HG03354 (cell line): ENCODE measurements at regions not wholly inside any gene's neighbourhood (a gene's known extent, or its start where the extent isn't known, plus 50 kb on each side); places are given as distances from the start of the nearest gene placed in this dataset.

Experiments
- ATAC-seq: cut with Tn5 transposase; IDR thresholded peaks from one replicate; pipeline ENCODE4 v1.9.1; 2021; ENCODE audit warnings: mild to moderate bottlenecking; ENCODE audit not compliant: unreplicated experiment, poor library complexity, severe bottlenecking

- no peak for ATAC-seq
These were observed 867.6 kb downstream of the EPHA3 start for GRCh38 chr3:89974903-89975519.

GRCh38 chr3:89983449-89983848 is 876.0 kb downstream of the EPHA3 start:
- no peak for ATAC-seq

GRCh38 chr3:90005281-90005847 is 897.9 kb downstream of the EPHA3 start:
- no peak for ATAC-seq

DNA sequence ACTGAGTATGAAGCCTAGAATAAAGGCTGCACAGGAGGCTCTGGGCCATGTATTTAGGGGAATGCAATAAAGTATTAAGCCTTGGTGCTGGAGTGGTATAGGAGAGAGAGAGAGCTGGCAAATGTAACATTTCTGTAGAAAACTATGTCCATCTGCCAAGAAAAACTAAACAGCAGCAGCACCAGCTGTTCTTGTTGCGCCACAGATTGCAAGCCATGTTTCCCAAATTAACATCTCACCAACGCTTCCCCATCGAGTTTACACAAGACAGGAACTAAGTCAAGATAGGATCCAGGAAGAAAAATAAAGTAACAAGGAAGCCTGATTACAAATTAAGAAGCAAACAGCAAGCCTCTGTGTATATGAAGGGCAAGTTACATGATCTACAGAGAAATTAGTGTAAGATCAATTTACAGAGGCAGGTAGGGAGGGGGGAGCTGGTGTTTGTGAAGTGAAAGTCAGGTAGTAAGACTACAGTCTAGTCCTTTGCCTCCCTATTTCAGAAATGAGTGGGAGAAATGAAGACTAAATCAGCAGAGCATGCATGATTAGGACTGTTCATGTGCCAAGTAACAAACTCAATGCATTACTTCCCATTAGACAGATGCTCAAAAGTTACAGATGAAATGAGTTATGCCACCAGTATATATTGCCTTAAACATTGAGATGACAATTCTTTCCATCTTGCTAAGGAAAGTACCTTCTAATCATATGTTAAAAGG is 900.5 kb downstream of the EPHA3 start:
- no peak for ATAC-seq

DNA sequence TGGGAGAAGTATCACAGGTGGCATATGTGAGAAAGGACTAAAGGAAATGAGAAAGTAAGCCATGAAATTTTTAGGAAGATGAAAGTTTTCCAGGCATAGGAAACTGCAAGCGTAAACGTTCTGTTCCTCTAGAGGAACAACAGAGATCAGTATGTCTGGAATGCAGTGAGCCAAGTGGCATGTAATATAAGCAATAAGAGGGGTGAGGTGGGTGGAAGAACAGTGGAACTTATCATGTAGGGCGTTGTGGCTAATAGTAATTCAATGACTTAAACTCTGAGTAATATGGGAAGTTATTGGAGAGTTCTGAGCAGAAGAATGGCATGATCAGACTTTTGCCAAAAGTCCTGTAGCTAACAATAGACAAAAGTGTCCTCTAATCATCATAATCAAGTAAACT is 902.9 kb downstream of the EPHA3 start:
- no peak for ATAC-seq

GRCh38 chr3:90011131-90011530 is 903.7 kb downstream of the EPHA3 start:
- ATAC-seq: no peak

GRCh38 chr3:90011596-90011995 is 904.2 kb downstream of the EPHA3 start:
- no peak for ATAC-seq

- ATAC-seq: no peak
These were observed 904.6 kb downstream of the EPHA3 start for GRCh38 chr3:90011996-90012395.

- ATAC-seq: no peak
These were observed 908.4 kb downstream of the EPHA3 start for GRCh38 chr3:90015688-90016356.

DNA sequence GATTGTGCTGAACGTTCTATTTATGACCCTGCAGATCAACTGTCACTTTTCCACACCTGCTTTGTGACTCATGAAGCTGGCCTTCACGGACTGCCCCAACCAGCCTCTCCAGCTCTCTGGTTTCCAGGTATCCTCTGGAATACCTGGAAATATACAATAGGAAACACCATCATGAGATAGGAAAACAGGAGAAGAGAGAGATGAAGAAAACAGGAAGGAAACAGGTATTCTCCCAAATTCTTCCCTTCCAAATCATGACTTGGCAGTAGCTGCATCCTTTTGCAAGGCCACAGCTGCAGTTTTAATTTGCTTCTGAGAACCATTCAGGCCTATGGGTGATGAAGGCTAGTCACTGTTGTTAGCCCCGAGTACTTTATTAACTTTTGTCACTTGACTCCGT is 909.1 kb downstream of the EPHA3 start:
- ATAC-seq: no peak

DNA sequence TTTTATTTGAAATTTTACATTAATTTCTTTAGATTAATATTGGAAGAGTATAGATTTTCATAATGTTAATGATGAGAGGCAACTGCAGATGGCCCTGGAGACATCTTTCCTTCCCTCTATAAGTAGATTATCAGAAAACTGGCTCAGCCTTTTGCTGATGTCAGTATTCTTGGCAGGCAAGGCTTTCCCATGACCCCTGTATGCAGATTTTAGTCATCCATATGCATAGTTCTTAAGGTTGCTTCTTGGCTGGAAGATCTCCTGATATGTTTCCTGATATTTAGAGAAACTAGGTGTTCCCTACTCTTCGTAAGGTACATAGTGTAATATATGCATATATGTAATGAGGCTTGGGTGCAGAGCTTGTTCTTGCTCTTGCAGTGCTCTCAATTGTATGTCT is 911.4 kb downstream of the EPHA3 start:
- ATAC-seq: no peak

GRCh38 chr3:90025019-90025418 is 917.6 kb downstream of the EPHA3 start:
- ATAC-seq: no peak

DNA sequence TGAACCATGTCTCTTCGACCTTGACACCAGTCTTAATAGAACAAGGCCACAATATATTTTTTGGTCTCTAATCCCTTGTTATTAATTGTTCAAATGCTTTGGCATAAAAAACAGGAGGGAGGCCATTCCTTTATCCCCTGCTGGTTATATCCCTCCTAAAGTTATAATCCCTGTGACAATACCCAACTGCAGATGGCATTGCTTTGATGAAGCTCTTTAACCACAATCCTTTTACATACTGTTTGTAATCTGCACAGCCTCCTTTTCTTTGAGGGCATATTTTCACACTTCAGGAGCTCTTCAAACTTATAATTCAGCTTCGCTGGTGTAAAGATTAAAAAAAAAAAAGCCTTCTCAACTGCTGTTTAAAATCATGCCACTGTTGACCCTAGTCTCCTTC is 919.0 kb downstream of the EPHA3 start:
- no peak for ATAC-seq

DNA sequence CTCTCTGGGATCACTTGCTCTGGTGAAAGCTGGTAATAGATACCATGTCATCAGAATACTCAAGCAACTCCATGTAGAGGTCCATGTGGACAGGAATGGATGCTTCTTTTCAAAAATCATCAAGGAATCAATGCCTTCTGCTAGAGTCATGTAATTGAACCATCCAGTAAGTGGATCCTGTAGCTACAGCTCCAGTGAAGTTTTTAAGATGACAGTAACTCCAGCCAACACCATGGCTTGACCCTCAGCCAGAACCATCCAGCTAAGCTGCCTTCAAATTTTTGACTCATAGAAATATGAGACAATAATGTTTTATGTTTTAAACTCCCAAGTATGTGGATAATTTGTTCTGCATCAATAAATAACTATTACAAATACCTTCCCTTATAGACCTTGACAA is 923.7 kb downstream of the EPHA3 start:
- ATAC-seq: no peak

GRCh38 chr3:90032980-90033641 is 925.7 kb downstream of the EPHA3 start:
- no peak for ATAC-seq

DNA sequence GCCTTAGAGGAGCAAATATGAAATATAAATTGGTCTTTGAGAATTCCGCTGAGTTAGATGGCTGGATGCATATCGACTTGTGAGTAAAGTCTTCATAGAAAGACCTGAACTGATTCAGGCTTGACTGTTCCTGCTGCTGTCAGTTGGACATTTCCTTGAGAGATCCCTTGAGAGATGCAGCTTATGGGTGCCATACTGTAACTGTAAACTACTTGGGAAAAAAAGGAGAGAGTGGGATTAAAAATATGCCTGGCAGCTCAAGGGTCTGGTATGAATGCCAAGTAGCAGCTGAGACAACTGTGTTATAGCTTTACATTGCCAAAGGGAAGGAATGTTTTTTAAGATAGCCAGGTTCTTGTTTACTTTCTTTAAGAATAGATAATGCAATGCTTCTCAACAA is 926.6 kb downstream of the EPHA3 start:
- no peak for ATAC-seq

DNA sequence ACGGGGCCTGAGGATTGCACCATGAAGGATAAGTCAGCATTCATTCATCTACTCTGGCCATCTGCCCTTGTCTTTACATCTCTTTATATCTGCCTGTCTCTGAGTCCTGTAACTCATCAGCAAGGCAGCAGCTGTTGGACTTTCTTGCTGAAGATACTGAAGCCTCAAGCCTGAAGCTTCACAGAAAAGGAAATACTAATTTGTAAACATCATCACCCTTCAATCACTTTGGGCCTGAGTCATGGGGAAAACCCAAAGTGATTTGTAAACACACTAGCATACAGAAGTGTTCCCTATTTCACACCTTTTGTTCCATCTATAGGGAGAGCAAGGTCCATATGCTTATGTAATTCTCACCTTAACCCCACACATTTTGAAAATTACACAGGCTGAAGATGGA is 928.2 kb downstream of the EPHA3 start:
- ATAC-seq: no peak

- ATAC-seq: no peak
These were observed 929.6 kb downstream of the EPHA3 start for GRCh38 chr3:90036939-90037469.

- no peak for ATAC-seq
These were observed 932.6 kb downstream of the EPHA3 start for GRCh38 chr3:90039994-90040393.

GRCh38 chr3:90040554-90040953 is 933.1 kb downstream of the EPHA3 start:
- no peak for ATAC-seq
